NCI-H1930 (cell line): ENCODE measurements at regions not wholly inside any gene's neighbourhood (a gene's known extent, or its start where the extent isn't known, plus 50 kb on each side); places are given as distances from the start of the nearest gene placed in this dataset.

Experiments
- DNase-seq, 2 experiments: peaks; one replicate each; lab custom pipeline; 2025; lab: John Stamatoyannopoulos, UW

GRCh38 chr11:91955206-91955605 lies 269.4 kb upstream of the FAT3 start:
- DNase-seq, result no peak

- no peak for DNase-seq
Measured at GRCh38 chr11:91952056-91952455, 272.6 kb upstream of the FAT3 start.

- no peak for DNase-seq
Measured at GRCh38 chr11:91947215-91947820, 277.3 kb upstream of the FAT3 start.

- DNase-seq, result no peak
Measured at GRCh38 chr11:91946397-91946951, 278.1 kb upstream of the FAT3 start.

- DNase-seq, result no peak
Measured at GRCh38 chr11:91935120-91935519, 289.5 kb upstream of the FAT3 start.

- DNase-seq, result no peak
Measured at GRCh38 chr11:91932151-91932821, 292.3 kb upstream of the FAT3 start.

GRCh38 chr11:91927448-91927847 lies 297.2 kb upstream of the FAT3 start:
- no peak for DNase-seq

- DNase-seq, result no peak
Measured at GRCh38 chr11:91926965-91927364, 297.7 kb upstream of the FAT3 start.

GRCh38 chr11:91922846-91923245 lies 301.8 kb upstream of the FAT3 start:
- no peak for DNase-seq

GRCh38 chr11:91921974-91922373 lies 302.6 kb upstream of the FAT3 start:
- DNase-seq, result no peak

GRCh38 chr11:91913407-91913806 lies 311.2 kb upstream of the FAT3 start:
- DNase-seq, result no peak

- no peak for DNase-seq
Measured at GRCh38 chr11:91912322-91912721, 312.3 kb upstream of the FAT3 start.

- DNase-seq, result no peak
Measured at GRCh38 chr11:91906871-91907624, 317.6 kb upstream of the FAT3 start.

- no peak for DNase-seq
Measured at GRCh38 chr11:91904792-91905785, 319.5 kb upstream of the FAT3 start.

- DNase-seq, result no peak
Measured at GRCh38 chr11:91902312-91902711, 322.3 kb upstream of the FAT3 start.

GRCh38 chr11:91880660-91881059 lies 344.0 kb upstream of the FAT3 start:
- DNase-seq, result no peak

GRCh38 chr11:91876746-91877145 lies 347.9 kb upstream of the FAT3 start:
- no peak for DNase-seq

- no peak for DNase-seq
Measured at GRCh38 chr11:91872243-91872642, 352.4 kb upstream of the FAT3 start.

- no peak for DNase-seq
Measured at GRCh38 chr11:91871791-91872190, 352.8 kb upstream of the FAT3 start.

GRCh38 chr11:91871048-91871447 lies 353.6 kb upstream of the FAT3 start:
- DNase-seq, result no peak

GRCh38 chr11:91869686-91870085 lies 354.9 kb upstream of the FAT3 start:
- no peak for DNase-seq

GRCh38 chr11:91866642-91867041 lies 358.0 kb upstream of the FAT3 start:
- no peak for DNase-seq
